PC-3 (cell line): ENCODE measurements at regions not wholly inside any gene's neighbourhood (a gene's known extent, or its start where the extent isn't known, plus 50 kb on each side); places are given as distances from the start of the nearest gene placed in this dataset.
A peak's percentile ranks its signal among the peaks of the same experiment; 100 is the strongest.

Experiments used
- ATAC-seq: fragments of 200-7000 bp; cut with Tn5 transposase; 2 replicates; pipeline ENCODE4 v1.9.1; 2020; ENCODE audit warnings: mild to moderate bottlenecking, moderate library complexity
- BruUV-seq: library from RNA; stranded (reverse); fragments of 400-500 nt; replicated peaks from 2 replicates; lab custom pipeline; 2021; lab: Mats Ljungman, UMichigan
- CTCF ChIA-PET: fragments of 300-600 bp; sonication (Branson Sonifier 250); formaldehyde crosslinking; loops from one replicate; lab custom pipeline; 2022; ENCODE audit warnings: antibody characterized with exemption; lab: Charles Lee
- POLR2A ChIA-PET: fragments of 300-600 bp; sonication (Branson Sonifier 250); formaldehyde crosslinking; loops from one replicate; lab custom pipeline; 2022; ENCODE audit warnings: antibody characterized with exemption; ENCODE audit not compliant: unreplicated experiment; lab: Charles Lee
- DNase-seq: peaks from one replicate; pipeline ENCODE4 v3.0.0-alpha.2; 2015
- H2AFZ ChIP-seq: fragments of 300-600 bp; sonication (generic); 2 replicates; pipeline ENCODE4 v1.6.0; 2016; ENCODE audit warnings: antibody characterized with exemption, low read length
- H3F3A ChIP-seq: fragments of 300-600 bp; sonication (generic); one replicate; pipeline ENCODE4 v1.6.0; 2017; ENCODE audit warnings: antibody characterized with exemption, low read length, control low read depth, mild to moderate bottlenecking; ENCODE audit not compliant: unreplicated experiment
- H3K27ac ChIP-seq: fragments of 300-600 bp; sonication (generic); 2 replicates; pipeline ENCODE4 v1.5.1; 2016; ENCODE audit warnings: mild to moderate bottlenecking, low read length
- H3K27me3 ChIP-seq: fragments of 300-600 bp; sonication (generic); 2 replicates; pipeline ENCODE4 v1.6.1; 2016; ENCODE audit warnings: low read length, mixed read lengths
- H3K36me3 ChIP-seq: fragments of 300-600 bp; sonication (generic); 2 replicates; pipeline ENCODE4 v1.6.1; 2016; ENCODE audit warnings: low read depth, mixed run types, low read length, mixed read lengths
- H3K4me1 ChIP-seq: fragments of 300-600 bp; sonication (generic); 2 replicates; pipeline ENCODE4 v1.5.1; 2016; ENCODE audit warnings: low read length; ENCODE audit not compliant: insufficient read depth
- H3K4me2 ChIP-seq: fragments of 300-600 bp; sonication (generic); 2 replicates; pipeline ENCODE4 v1.6.0; 2016; ENCODE audit warnings: low read length
- H3K4me3 ChIP-seq: fragments of 300-600 bp; sonication (generic); 2 replicates; pipeline ENCODE4 v1.5.1; 2016; ENCODE audit warnings: mild to moderate bottlenecking, low read length, mixed read lengths
- H3K79me2 ChIP-seq: fragments of 300-600 bp; sonication (generic); 2 replicates; pipeline ENCODE4 v1.6.1; 2017; ENCODE audit warnings: low read length, mixed read lengths
- H3K9ac ChIP-seq: fragments of 300-600 bp; sonication (generic); 2 replicates; pipeline ENCODE4 v1.6.0; 2016; ENCODE audit warnings: mild to moderate bottlenecking, low read length
- H3K9me2 ChIP-seq: fragments of 300-600 bp; sonication (generic); replicated peaks from 2 replicates; pipeline ENCODE4 v1.6.1; 2016; ENCODE audit warnings: mixed run types, low read length, mixed read lengths
- H3K9me3 ChIP-seq: fragments of 300-600 bp; sonication (generic); 2 replicates; pipeline ENCODE4 v1.6.1; 2016; ENCODE audit warnings: low read length, mixed read lengths
- H4K20me1 ChIP-seq: fragments of 300-600 bp; sonication (generic); 2 replicates; pipeline ENCODE4 v1.6.1; 2016; ENCODE audit warnings: low read length, mixed read lengths
- EZH2 ChIP-seq: fragments of 300-600 bp; sonication (generic); IDR thresholded peaks from one replicate; pipeline ENCODE4 v1.6.1; 2017; ENCODE audit warnings: antibody characterized with exemption, mild to moderate bottlenecking, low read length; ENCODE audit not compliant: unreplicated experiment
- EZH2phosphoT487 ChIP-seq: fragments of 300-600 bp; sonication (generic); IDR thresholded peaks from 2 replicates; pipeline ENCODE4 v1.6.1; 2018; ENCODE audit warnings: mild to moderate bottlenecking, antibody characterized with exemption, low read length, borderline replicate concordance
- intact Hi-C: fragments of 100-400 bp; cut with micrococcal nuclease; formaldehyde crosslinking; loops from 2 replicates; pipeline ENCODE4 v1.9.0; 2023
- TF ChIP-seq, protein P1 (sequence below): fragments of 300-600 bp; sonication (generic); conservative IDR thresholded peaks from 2 replicates; pipeline ENCODE4 v1.5.1; 2017; ENCODE audit warnings: antibody characterized with exemption, low read depth, mild to moderate bottlenecking, low read length

DNA sequence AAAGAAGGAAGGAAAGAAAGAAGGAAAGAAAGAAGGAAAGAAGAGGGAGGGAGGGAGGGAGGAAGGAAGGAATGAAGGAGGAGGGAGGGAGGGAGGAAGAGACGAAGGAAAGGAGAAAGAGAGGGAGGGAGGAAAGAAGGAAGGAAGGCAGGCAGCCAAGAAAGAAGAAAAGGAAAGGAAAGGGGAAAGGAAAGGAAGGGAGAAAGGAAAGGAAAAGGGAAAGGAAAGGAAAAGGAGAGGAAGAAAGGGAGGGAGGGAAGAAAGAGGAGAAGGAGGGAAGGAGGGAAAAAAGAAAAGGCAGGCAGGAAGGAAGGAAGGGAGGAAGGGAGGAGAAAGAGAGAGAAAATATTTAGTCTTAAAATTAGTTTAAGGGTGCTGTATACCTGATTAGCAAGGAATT lies 704.1 kb downstream of the LUZP2 start:
- Histone ChIP-seq H3K27me3 (no peaks in the 10 kb centered on the region), H3K36me3 (no peaks in the 10 kb centered on the region), H3K9me3 (no peaks in the 10 kb centered on the region), H3K9me2 (no peaks in the 10 kb centered on the region), H3K4me2 (no peak overlapping the region), H3K27ac (no peak overlapping the region), H3F3A (no peaks in the 10 kb centered on the region), H3K9ac (no peak overlapping the region), H2AFZ (no peak overlapping the region), H3K4me3 (no peak overlapping the region), H3K79me2 (no peaks in the 10 kb centered on the region), H3K4me1 (no peaks in the 10 kb centered on the region), H4K20me1 (no peaks in the 10 kb centered on the region)
- TF ChIP-seq, protein P1, sequence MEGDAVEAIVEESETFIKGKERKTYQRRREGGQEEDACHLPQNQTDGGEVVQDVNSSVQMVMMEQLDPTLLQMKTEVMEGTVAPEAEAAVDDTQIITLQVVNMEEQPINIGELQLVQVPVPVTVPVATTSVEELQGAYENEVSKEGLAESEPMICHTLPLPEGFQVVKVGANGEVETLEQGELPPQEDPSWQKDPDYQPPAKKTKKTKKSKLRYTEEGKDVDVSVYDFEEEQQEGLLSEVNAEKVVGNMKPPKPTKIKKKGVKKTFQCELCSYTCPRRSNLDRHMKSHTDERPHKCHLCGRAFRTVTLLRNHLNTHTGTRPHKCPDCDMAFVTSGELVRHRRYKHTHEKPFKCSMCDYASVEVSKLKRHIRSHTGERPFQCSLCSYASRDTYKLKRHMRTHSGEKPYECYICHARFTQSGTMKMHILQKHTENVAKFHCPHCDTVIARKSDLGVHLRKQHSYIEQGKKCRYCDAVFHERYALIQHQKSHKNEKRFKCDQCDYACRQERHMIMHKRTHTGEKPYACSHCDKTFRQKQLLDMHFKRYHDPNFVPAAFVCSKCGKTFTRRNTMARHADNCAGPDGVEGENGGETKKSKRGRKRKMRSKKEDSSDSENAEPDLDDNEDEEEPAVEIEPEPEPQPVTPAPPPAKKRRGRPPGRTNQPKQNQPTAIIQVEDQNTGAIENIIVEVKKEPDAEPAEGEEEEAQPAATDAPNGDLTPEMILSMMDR, result no peak
- TF ChIP-seq EZH2 (no peak), EZH2phosphoT487 (no peak)
- intact Hi-C loops, result no loop called here
- ChIA-PET CTCF (no interaction called here), POLR2A (no interaction called here)
- BruUV-seq, result no TSS peak
- no peak for DNase-seq
- ATAC-seq, result no peak

DNA sequence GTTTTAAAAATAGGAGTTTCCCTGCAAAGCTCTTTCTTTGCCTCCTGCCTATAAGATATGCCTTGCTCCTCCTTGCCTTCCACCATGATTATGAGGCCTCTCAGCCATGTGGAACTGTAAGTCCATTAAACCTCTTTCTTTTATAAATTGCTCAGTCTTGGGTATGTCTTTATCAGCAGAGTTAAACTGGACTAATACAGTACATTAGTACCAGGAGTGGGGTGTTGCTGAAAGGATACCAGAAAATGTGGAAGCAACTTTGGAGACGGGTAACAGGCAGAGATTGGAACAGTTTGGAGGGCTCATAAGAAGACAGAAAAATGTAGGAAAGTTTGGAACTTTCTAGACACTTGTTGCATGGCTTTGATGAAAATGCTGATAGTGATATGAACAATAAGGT lies 709.9 kb downstream of the LUZP2 start:
- POLR2A ChIA-PET, result no interaction called here
- Histone ChIP-seq H3K4me2 (no peak overlapping the region), H3K27me3 (no peaks in the 10 kb centered on the region), H3K9me3 (peaks cover 9% of the 10 kb centered on the region; the same call in 1 of the 2 replicates), H3K9me2 (no peaks in the 10 kb centered on the region), H3K79me2 (no peaks in the 10 kb centered on the region), H3K4me1 (peaks cover 8% of the 10 kb centered on the region), H3K27ac (no peak overlapping the region), H2AFZ (no peak overlapping the region), H4K20me1 (no peaks in the 10 kb centered on the region), H3F3A (no peaks in the 10 kb centered on the region), H3K4me3 (no peak overlapping the region), H3K9ac (no peak overlapping the region), H3K36me3 (no peaks in the 10 kb centered on the region)
- intact Hi-C loops, result no loop called here
- TF ChIP-seq EZH2, result no peak
- no peak for TF ChIP-seq EZH2phosphoT487
- TF ChIP-seq, protein P1, result no peak
- no TSS peak for BruUV-seq
- DNase-seq (no peak), ATAC-seq (no peak)
- CTCF ChIA-PET, result no interaction called here

DNA sequence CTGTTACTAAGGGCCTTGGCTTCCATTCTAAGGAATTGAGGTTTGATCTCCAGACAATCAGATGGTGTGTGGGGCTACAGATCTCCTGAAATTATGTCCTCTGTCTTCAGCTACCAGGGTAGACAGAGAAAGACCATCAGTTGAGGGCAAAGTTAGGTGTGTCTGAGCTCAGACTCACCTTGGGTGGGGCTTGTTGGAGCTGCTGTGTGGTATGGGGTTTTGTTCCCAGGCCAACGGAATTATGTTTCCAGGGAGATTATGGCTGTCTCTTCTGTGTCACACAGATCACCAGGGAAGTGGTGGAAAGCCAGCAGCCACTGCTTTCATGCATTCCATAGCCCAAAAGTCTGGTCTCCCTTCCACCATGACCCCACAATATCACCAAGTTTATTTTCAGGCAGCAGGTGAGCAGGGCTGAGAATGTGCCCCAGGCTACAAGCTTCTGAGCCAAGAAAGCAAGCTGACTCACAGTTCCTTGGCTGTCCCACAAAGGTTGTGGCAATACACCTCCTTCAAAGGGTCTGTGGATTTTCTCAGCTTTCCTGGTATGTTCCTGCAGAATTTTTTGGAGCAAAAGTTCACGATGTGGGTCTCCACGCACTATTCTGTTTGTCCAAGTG lies 714.9 kb downstream of the LUZP2 start:
- Histone ChIP-seq H3K27me3 (no peaks in the 10 kb centered on the region), H3K36me3 (no peaks in the 10 kb centered on the region), H3K4me2 (peak overlapping the region; percentile 50), H4K20me1 (no peaks in the 10 kb centered on the region), H2AFZ (no peak overlapping the region), H3K9me2 (no peaks in the 10 kb centered on the region), H3K4me1 (peaks cover 16% of the 10 kb centered on the region), H3K27ac (peak overlapping the region; percentile 54), H3K79me2 (no peaks in the 10 kb centered on the region), H3F3A (no peaks in the 10 kb centered on the region), H3K9me3 (peaks cover 9% of the 10 kb centered on the region; the same call in 1 of the 2 replicates), H3K9ac (no peak overlapping the region), H3K4me3 (no peak overlapping the region)
- CTCF ChIA-PET, result no interaction called here
- intact Hi-C loops, result no loop called here
- POLR2A ChIA-PET, result no interaction called here
- TF ChIP-seq EZH2, result no peak
- TF ChIP-seq, protein P1, result no peak
- TF ChIP-seq EZH2phosphoT487, result no peak
- peak; percentile 83 for DNase-seq
- BruUV-seq, result no TSS peak
- peak; percentile 99 for ATAC-seq
